Activated T-helper 1 cell treated with anti-CD3 and anti-CD28 coated beads, Interleukin-2, amount 50 U/mL, for 16 hours (primary cell): ENCODE measurements at regions not wholly inside any gene's neighbourhood (a gene's known extent, or its start where the extent isn't known, plus 50 kb on each side); places are given as distances from the start of the nearest gene placed in this dataset.
"Not testable (repeated sequence)": the region's sequence is repeated elsewhere in the genome, so short reads cannot be mapped to it uniquely, and the experiment has no call there.

ENCODE experiments used
- DNase-seq, 2 donors: peaks; one replicate each; pipeline ENCODE4 v3.0.0-alpha.2; 2020; ENCODE audit warnings: low read depth in 1 of 2, low spot score in 1 of 2

DNA sequence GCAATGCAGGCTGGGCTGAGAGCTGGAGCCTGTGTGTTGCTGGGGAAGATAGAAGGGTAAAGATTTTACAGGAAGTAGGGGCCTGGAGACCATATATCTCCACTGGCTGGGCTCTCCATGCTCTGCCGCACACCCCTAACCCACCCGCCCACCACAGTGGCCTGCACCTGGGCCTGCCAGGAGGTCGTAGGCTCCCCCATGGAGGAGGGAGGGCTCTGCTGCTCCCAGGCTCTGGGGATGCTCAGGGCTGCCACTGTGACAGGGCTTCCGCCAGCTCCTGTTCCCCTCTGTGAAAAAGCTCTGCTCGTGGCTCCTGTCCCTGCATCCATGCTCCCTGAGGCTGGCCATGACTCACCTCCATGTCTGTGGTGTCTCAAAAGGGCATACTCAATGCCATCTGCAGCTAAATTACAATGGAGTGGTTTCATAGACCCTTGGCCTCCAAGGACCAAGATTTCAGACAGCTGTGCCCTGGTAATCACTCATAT, 106.0 kb downstream of the CXCL12 start:
- DNase-seq = no peak

DNA sequence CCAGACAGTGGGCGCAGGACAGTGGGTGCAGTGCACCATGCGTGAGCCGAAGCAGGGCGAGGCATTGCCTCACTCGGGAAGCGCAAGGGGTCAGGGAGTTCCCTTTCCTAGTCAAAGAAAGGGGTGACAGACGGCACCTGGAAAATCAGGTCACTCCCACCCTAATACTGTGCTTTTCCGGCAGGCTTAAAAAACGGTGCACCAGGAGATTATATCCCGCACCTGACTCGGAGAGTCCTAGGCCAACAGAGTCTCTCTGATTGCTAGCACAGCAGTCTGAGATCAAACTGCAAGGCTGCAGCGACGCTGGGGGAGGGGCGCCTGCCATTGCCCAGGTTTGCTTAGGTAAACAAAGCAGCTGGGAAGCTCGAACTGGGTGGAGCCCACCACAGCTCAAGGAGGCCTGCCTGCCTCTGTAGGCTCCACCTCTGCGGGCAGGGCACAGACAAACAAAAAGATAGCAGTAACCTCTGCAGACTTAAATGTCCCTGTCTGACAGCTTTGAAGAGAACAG, 116.4 kb downstream of the CXCL12 start:
- DNase-seq = not testable (repeated sequence)

DNA sequence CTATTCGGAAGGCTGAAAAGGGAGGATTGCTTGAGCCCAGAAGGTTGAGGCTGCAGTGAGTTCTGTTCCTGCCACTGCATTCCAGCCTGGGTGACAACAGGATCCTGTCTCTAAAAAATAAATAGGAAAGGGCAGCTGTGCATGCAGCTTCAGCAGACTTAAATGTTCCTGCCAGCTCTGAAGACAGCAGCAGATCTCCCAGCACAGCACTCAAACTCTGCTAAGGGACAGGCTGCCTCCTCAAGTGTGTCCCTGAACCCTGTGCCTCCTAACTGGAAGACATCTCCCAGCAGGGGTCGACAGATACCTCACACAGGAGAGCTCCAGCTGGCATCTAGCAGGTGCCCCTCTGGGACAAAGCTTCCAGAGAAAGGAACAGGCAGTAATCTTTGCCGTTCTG, 117.9 kb downstream of the CXCL12 start:
- no peak for DNase-seq

GRCh38 chr10:44264244-44264643, 120.7 kb downstream of the CXCL12 start:
- no peak for DNase-seq

GRCh38 chr10:44263771-44264170, 121.1 kb downstream of the CXCL12 start:
- DNase-seq = no peak

DNA sequence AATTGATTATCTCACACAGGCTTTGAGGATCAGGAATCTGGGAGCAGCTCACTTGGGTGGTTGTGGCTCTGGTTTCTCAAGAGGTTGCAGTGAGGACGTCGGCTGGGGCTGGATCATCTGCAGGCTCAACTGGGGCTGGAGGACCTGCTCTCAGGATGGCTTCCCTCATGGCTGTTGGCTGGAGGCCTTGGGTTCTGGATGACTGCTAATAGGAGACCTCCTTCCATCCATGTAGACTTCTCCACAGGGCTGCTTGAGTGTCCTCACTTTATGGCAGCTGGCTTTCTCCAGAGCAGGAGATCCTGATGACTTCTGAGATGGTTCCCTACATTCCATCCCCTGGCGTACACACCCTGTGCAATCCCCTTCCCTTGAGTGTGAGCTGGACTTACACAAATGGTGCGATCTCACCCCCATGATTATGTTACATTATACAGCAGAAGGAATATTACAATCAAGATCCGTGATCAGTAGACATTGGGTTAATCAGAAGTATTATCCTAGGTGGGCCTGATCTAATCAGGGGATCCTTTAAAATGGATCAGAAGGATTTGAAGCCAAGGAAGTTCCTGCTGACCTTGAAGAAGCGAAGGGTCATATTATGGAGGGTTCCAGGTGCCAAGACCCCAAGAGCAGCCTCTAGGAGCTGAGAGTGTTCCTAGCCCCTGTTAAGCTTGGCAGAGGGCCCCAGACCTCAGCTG, 122.2 kb downstream of the CXCL12 start:
- no peak for DNase-seq

- no peak for DNase-seq
Observed at GRCh38 chr10:44261710-44262455, 123.0 kb downstream of the CXCL12 start.

DNA sequence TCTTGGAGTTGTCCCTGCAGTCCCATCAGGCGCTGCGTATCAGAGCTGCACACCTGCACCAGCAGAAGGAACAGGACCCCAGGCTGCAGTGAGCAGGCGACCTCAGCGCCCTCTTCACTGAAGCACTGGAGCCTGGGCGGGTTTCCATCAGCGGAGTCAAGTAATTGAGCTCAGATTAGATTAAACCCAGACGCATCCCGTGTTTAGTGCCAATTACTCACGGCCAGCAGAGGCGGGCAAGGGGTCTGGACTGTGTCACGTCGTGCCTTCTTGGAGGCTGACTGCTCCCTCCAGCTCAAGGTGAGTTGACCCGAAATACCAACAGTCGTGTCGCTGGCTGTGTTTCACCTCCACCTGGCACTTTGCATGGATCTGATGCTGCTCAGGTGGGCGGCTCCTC, 123.6 kb downstream of the CXCL12 start:
- DNase-seq = no peak

DNA sequence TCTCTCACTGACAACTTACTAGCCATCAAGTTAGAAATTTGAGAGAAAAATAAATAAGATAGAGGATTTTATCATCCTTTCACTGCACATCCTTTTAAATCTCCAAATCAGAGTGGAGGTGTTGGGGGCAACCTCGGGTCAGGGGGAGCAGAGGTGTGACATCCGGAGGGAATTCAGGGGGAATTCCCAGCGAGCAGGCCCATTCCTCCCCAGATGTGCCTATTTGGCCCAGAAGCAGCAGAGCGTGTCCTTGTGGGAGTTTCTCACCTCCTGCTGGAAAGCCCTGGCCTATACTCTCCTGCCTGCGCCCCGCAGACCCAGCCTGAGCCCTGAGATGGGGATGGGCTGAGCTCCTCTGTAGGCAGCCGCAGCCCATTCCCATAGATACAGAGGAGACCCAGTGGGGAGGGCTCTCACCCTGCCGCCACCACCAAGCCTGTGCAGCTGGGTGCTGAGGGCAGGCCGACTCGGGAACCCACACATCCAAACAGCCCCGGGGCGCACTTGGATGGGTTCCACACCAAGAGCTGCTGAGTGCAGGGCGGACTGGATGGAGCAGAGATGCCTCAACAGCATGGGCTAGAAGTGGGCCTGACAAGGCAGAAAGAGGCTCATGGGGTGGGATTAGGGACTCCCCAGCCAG, 124.5 kb downstream of the CXCL12 start:
- no peak for DNase-seq

- no peak for DNase-seq
Observed at GRCh38 chr10:44259090-44259874, 125.6 kb downstream of the CXCL12 start.

DNA sequence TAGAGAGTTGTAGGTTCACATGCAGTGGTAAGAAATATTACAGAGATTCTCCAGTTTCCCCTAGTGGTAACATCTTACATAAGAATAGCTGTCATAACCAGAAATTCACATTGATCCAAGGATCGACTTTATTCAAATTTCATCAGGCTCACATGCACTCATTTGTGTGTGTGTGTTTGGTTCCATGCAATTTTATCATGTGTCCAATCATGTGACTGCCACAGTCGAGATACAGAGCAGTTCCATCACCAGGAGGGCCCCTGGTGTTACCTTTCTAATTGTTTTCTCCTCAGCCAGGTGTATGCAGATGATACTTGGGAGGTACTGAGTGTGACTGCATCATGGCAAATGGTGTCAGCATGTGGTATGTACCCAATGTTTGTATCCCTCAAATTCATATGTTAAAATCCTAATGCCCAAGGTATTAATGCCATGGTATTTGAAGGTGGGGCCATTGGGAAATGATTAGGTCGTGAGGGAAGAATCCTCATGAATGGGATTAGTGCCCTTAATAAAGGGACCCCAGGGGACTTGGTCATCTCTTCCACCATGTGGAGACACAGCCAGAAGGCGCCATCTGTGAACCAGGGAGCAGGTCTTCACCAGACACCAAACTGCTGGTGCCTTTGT, 126.3 kb downstream of the CXCL12 start:
- DNase-seq = no peak

DNA sequence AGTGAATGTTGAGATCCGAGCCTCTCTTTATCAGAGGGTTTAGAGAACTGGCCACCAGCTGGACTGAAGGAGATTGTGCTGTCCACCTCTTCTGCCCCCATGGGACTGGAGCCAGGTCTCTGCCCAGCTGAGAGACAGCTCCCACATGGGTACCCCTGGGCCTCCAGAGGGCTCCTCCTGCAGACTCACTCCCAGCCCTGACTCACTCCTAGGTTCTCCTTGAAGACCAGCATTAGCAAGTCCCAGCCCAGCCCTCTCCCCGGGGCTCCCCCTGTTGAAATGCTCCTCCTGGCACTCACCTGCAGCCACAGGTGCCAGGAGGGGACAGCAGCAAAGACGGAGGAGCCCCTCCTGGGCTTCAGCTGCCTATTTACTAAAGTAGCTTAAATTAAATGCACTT, 126.9 kb downstream of the CXCL12 start:
- no peak for DNase-seq

DNA sequence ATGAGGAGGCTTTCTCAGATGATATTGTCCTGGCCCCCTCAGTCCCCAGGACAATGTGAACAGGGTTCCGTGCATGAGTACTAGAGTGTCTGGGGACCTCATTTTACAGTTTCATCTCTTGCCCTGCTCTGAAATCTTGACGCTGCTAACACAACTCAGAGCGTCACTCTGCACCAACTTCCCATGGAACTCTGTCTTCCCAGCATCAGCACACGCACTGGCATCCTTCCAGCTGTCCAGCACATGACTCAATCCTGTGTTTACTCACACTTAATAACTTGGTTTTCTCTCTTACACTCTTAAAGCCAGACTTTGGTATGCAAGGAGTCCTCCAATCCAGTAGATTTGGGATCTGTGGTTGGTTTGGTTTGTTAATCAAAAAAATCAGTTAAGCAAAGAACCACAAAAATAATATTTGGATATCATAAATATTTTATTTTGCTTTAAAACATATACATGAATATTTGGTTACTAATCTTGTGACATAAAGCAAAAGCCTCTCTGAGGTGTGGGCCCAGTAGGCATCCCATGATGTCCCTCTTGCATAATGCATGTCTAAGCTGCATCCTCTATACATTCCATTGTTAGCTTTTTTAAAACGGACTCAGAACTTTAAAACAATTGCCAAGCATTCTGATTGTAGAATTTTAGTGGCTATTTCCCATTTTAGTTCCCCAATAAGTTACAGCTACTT, 131.0 kb downstream of the CXCL12 start:
- DNase-seq = no peak

DNA sequence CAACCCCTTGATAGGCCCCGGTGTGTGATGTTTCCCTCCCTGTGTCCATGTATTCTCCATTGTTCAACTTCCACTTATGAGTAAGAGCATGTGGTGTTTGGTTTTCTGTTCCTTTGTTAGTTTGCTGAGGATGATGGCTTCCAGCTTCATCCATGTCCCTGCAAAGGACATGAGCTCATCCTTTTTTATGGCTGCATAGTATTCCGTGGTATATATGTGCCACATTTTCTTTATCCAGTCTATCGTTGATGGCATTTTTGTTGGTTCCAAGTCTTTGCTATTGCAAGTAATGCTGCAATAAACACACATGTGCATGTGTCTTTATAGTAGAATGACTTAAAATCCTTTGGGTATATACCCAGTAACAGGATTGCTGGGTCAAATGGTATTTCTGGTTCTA, 132.3 kb downstream of the CXCL12 start:
- DNase-seq = not testable (repeated sequence)

DNA sequence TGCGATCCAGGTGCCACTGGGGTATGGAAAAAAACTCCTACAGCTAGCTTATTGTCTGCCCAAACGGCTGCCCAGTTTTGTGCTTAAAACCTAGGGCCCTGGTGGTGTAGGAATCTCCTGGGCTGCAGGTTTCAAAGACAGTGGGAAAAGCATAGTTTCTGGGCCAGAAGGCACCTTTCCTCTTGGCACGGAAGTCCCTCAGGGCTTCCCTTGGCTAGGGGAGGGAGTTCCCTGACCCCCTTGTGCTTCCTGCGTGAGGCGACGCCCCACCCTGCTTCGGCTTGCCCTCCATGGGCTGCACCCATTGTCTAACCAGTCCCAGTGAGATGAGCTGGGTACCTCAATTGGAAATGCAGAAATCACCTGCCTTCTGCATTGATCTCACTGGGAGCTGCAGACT, 135.0 kb downstream of the CXCL12 start:
- not testable (repeated sequence) for DNase-seq

DNA sequence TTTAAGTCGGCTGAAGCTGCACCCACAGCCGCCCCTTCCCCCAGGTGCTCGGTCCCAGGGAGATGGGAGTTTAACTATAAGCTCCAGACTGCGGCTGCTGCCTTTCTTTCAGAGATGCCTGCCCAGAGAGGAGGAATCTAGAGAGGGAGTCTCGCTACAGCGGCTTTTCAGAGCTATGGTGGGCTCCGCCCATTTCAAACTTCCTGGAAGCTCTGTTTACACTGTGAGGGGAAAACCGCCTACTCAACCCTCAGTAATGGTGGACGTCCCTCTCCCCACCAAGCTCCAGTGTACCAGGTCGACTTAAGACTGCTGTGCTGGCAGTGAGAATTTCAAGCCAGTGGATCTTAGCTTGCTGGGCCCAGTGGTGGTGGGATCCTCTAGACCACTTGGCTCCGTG, 135.4 kb downstream of the CXCL12 start:
- DNase-seq = no peak

GRCh38 chr10:44246700-44247099, 138.2 kb downstream of the CXCL12 start:
- DNase-seq = not testable (repeated sequence)

DNA sequence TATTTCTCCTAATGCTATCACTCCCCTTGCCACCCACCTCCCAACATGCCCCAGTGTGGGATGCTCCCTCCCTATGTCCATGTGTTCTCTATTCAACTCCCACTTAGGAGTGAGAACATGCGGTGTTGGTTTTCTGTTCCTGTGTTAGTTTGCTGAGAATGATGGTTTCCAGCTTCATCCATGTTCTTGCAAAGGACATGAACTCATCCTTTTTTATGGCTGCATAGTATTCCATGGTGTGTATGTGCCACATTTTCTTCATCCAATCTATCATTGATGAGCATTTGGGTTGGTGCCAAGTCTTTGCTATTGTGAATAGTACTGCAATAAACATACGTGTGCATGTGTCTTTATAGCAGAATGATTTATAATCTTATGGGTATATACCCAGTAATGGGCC, 138.6 kb downstream of the CXCL12 start:
- DNase-seq = not testable (repeated sequence)

DNA sequence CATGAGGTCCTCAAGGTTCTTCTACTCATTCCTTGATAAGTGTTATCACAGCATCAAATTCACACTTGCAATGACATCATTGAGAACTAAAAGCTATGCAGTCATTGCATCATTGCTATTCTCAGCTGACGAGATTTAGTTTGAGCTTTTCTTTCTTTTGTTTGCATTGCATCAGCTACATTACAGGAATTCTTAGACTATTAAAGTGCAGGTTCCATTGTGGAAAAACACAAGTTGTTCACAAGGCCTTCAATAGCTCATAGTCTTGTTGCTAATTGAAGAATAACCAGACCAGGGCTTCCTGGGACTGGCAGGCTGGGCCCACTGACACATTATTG, 139.3 kb downstream of the CXCL12 start:
- no peak for DNase-seq
